Smooth muscle cell (in vitro differentiated cells): ENCODE measurements at regions not wholly inside any gene's neighbourhood (a gene's known extent, or its start where the extent isn't known, plus 50 kb on each side); places are given as distances from the start of the nearest gene placed in this dataset.

Source experiments
- DNase-seq: peaks from one replicate; lab custom pipeline; 2025; ENCODE audit not compliant: unreplicated experiment; lab: John Stamatoyannopoulos, UW
- H2AFZ ChIP-seq: fragments of 200-600 bp; sonication (generic); 2 replicates; pipeline ENCODE4 v1.6.0; 2016; ENCODE audit warnings: antibody characterized with exemption, low read depth, mild to moderate bottlenecking
- H3F3A ChIP-seq: fragments of 200-600 bp; sonication (generic); 2 replicates; pipeline ENCODE4 v1.6.0; 2017; ENCODE audit warnings: antibody characterized with exemption, low read depth
- H3K27ac ChIP-seq: fragments of 200-600 bp; sonication (generic); 2 replicates; pipeline ENCODE4 v1.5.1; 2016; ENCODE audit warnings: low read depth, mild to moderate bottlenecking
- H3K27me3 ChIP-seq: fragments of 200-600 bp; sonication (generic); 2 replicates; pipeline ENCODE4 v1.6.1; 2016; ENCODE audit warnings: low read depth, mild to moderate bottlenecking
- H3K36me3 ChIP-seq: fragments of 200-600 bp; sonication (generic); 2 replicates; pipeline ENCODE4 v1.5.1; 2016; ENCODE audit warnings: low read depth
- H3K4me1 ChIP-seq: fragments of 200-600 bp; sonication (generic); 2 replicates; pipeline ENCODE4 v1.5.1; 2016; ENCODE audit warnings: low read depth
- H3K4me2 ChIP-seq: fragments of 200-600 bp; sonication (generic); 2 replicates; pipeline ENCODE4 v1.6.0; 2016; ENCODE audit warnings: mild to moderate bottlenecking
- H3K4me3 ChIP-seq: fragments of 200-600 bp; sonication (generic); 2 replicates; pipeline ENCODE4 v1.5.1; 2016; ENCODE audit warnings: mild to moderate bottlenecking
- H3K79me2 ChIP-seq: fragments of 200-600 bp; sonication (generic); 2 replicates; pipeline ENCODE4 v1.6.0; 2016; ENCODE audit warnings: low read depth, mild to moderate bottlenecking
- H3K9ac ChIP-seq: fragments of 200-600 bp; sonication (generic); 2 replicates; pipeline ENCODE4 v1.6.0; 2016; ENCODE audit warnings: low read depth
- H3K9me3 ChIP-seq: fragments of 200-600 bp; sonication (generic); replicated peaks from 2 replicates; pipeline ENCODE4 v1.5.1; 2016; ENCODE audit warnings: low read depth
- H4K20me1 ChIP-seq: fragments of 200-600 bp; sonication (generic); 2 replicates; pipeline ENCODE4 v1.6.0; 2016; ENCODE audit warnings: low read depth
- CTCF ChIP-seq: fragments of 200-600 bp; sonication (generic); IDR thresholded peaks from 2 replicates; pipeline ENCODE4 v1.5.1; 2017; ENCODE audit warnings: borderline replicate concordance, mild to moderate bottlenecking, antibody characterized with exemption; ENCODE audit not compliant: insufficient read depth, poor library complexity, severe bottlenecking
- WGBS: methylation state at CpG from one replicate; pipeline ENCODE4 v1.1.7; 2016; ENCODE audit warnings: low lambda C conversion rate; 5-methylcytosine and 5-hydroxymethylcytosine counted together

- H3K4me2 ChIP-seq, result no peak overlapping the region
- no peaks in the 10 kb centered on the region for H3K79me2 ChIP-seq
- no peak overlapping the region for H3K4me3 ChIP-seq
- H3K36me3 ChIP-seq, result no peaks in the 10 kb centered on the region
- H3K9ac ChIP-seq, result no peak overlapping the region
- H3K27me3 ChIP-seq, result no peaks in the 10 kb centered on the region
- H4K20me1 ChIP-seq, result no peaks in the 10 kb centered on the region
- no peak overlapping the region for H2AFZ ChIP-seq
- DNase-seq, result no peak
- WGBS, result 67% methylated on average over 1 of the region's 1 CpG
- no peaks in the 10 kb centered on the region for H3K9me3 ChIP-seq
- H3F3A ChIP-seq, result no peaks in the 10 kb centered on the region
- H3K27ac ChIP-seq, result no peak overlapping the region
- peaks cover 8% of the 10 kb centered on the region for H3K4me1 ChIP-seq
- TF ChIP-seq CTCF, result no peak
Observed at GRCh38 chr4:53658029-53658428, 66.7 kb upstream of the LNX1 start.

- no peaks in the 10 kb centered on the region for H4K20me1 ChIP-seq
- H3K27me3 ChIP-seq, result no peaks in the 10 kb centered on the region
- H3K9me3 ChIP-seq, result no peaks in the 10 kb centered on the region
- H3K27ac ChIP-seq, result peak overlapping the region; percentile 30
- no peaks in the 10 kb centered on the region for H3K79me2 ChIP-seq
- H2AFZ ChIP-seq, result peak overlapping the region; percentile 64
- H3K9ac ChIP-seq, result no peak overlapping the region
- no peaks in the 10 kb centered on the region for H3K36me3 ChIP-seq
- no peak overlapping the region for H3K4me2 ChIP-seq
- H3K4me3 ChIP-seq, result no peak overlapping the region
- H3F3A ChIP-seq, result no peaks in the 10 kb centered on the region
- no peak for DNase-seq
- H3K4me1 ChIP-seq, result peaks cover 8% of the 10 kb centered on the region
- WGBS, result 70% methylated on average over 7 of the region's 7 CpGs
- TF ChIP-seq CTCF, result peak; percentile 19
Observed at GRCh38 chr4:53656421-53656981, 65.2 kb upstream of the LNX1 start.

GRCh38 chr4:53654300-53654758 is 63.0 kb upstream of the LNX1 start:
- Histone ChIP-seq H2AFZ (no peak overlapping the region), H4K20me1 (no peaks in the 10 kb centered on the region), H3K36me3 (no peaks in the 10 kb centered on the region), H3K79me2 (no peaks in the 10 kb centered on the region), H3K9me3 (no peaks in the 10 kb centered on the region), H3K27me3 (no peaks in the 10 kb centered on the region), H3K27ac (no peak overlapping the region), H3K4me2 (no peak overlapping the region), H3K4me1 (peaks cover 8% of the 10 kb centered on the region), H3K9ac (no peak overlapping the region), H3F3A (no peaks in the 10 kb centered on the region), H3K4me3 (no peak overlapping the region)
- no peak for DNase-seq
- WGBS, result 81% methylated on average over 5 of the region's 5 CpGs
- TF ChIP-seq CTCF, result no peak

DNA sequence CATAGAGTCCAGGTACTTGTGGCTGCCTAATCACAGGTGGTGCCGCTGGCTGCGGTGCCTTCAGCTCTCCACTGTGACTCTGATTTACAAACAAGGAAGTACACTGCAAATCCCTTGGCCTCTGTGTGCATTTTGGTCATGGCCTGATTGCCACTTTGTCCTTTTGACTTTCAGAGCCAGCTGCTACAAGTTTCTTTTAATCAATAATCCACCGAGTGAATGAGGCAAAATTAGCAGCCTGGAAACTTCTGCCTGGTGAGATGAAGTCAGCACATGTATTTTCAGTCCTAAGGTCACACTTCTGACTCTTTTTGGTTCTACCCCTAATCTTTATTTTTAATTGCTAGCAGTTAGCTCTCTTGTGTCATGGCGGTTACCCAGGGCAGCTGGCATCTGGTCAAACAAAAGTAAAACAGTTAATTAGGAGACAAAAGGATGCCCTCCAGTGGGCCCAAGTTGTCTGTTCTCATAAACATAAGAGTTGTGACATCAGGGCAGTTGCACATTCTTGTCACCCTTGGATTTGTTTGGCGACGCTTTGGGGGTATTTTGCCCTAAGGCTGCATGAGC is 62.3 kb upstream of the LNX1 start:
- H3K4me2 ChIP-seq, result no peak overlapping the region
- no peak overlapping the region for H3K9ac ChIP-seq
- H3F3A ChIP-seq, result no peaks in the 10 kb centered on the region
- TF ChIP-seq CTCF, result no peak
- H3K4me3 ChIP-seq, result no peak overlapping the region
- no peak overlapping the region for H3K27ac ChIP-seq
- no peaks in the 10 kb centered on the region for H4K20me1 ChIP-seq
- H3K79me2 ChIP-seq, result no peaks in the 10 kb centered on the region
- H3K27me3 ChIP-seq, result no peaks in the 10 kb centered on the region
- peaks cover 8% of the 10 kb centered on the region for H3K4me1 ChIP-seq
- H2AFZ ChIP-seq, result no peak overlapping the region
- H3K9me3 ChIP-seq, result no peaks in the 10 kb centered on the region
- WGBS, result 78% methylated on average over 6 of the region's 6 CpGs
- no peaks in the 10 kb centered on the region for H3K36me3 ChIP-seq
- DNase-seq, result no peak
